NCI-H128 (cell line): ENCODE measurements at regions not wholly inside any gene's neighbourhood (a gene's known extent, or its start where the extent isn't known, plus 50 kb on each side); places are given as distances from the start of the nearest gene placed in this dataset.
"Not testable (repeated sequence)": the region's sequence is repeated elsewhere in the genome, so short reads cannot be mapped to it uniquely, and the experiment has no call there.

Experiments used
- DNase-seq: peaks from one replicate; lab custom pipeline; 2025; ENCODE audit not compliant: unreplicated experiment; lab: John Stamatoyannopoulos, UW

DNA sequence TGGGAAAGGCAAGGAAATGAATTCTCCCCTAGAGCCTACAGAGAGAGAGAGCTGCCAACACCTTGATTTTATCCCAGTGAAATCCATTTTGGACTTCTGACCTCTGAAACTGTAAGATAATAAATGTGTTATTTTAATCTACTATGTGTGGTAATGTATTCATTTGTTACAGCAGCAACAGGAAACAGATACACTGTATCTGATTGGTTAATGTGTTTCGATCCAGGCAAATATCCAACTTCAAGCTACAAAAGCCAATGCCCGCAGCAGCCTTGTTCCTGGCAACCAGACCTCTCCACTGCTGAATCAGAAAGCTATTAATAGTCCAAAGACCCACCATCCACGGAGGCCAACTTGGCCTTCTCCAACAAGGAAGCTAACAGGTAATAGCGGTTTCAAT is 318.1 kb downstream of the PTTG2 start:
- DNase-seq, result no peak

DNA sequence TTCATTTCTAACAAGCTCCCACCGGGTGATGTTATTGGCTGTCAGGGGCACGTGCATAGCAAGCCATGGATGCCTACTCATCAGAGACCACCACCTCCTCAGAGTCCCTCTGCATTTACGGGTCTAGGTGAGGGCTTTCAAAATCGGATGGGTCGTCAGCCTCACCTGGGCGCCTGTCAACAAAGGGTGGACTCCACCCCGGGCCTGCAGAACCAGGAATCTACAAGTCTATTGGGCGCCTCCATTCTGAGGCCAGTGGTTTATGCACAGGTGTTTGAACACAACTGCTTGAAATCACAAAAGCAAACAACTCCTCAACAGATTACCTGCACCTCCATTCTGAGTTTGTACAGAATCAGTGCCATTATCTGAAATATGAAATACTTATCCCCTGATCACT is 318.9 kb downstream of the PTTG2 start:
- no peak for DNase-seq

DNA sequence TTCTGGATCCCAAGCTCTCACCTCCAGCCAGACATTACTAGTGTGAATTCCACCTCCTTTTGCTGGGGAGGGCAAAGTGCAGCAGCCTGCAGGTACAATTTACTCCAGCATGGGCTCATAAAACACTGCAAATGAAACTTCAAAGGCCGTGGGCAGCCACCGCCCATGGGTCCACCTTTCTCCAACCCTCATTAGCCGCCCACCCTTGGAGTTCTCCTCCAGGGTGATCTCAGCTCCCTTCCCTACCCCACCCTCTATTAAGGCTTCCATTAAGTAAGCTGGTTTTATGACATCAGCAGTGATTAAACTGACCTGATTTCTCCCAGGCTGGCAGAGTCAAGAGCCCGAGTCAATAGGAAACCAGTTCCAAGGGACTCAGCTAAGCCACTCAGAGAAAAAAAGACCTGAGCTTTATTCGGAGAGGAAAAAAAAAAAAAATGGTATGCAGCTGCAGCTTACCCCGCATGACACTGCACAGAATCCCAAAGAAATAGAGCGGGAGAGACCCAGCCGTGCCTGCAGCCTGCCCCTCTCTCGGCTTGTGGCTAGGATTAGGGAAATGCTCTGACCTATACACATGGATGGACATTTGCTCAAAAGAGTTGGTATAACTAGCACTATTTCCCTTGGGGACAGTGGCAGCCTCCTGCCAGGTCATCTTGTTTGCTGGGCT is 319.6 kb downstream of the PTTG2 start:
- no peak for DNase-seq

DNA sequence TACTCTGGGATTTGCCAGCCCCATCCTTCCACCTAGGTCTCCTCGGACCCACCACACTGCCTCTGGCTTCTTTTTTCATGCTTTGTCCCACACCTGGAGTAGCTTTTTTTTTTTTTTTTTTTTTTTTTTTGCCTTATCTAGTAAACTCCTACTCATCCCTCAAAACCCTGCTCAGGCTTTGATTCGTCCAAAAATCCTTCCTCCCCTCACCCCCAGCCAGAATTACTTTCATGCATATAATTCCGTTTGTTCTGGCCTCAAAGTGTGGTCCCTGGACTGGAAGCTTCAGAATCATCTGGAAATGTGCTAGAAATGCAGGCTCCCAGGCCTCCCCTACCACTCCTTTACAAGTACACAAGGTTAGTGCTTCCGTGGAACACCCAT is 320.1 kb downstream of the PTTG2 start:
- DNase-seq, result no peak

DNA sequence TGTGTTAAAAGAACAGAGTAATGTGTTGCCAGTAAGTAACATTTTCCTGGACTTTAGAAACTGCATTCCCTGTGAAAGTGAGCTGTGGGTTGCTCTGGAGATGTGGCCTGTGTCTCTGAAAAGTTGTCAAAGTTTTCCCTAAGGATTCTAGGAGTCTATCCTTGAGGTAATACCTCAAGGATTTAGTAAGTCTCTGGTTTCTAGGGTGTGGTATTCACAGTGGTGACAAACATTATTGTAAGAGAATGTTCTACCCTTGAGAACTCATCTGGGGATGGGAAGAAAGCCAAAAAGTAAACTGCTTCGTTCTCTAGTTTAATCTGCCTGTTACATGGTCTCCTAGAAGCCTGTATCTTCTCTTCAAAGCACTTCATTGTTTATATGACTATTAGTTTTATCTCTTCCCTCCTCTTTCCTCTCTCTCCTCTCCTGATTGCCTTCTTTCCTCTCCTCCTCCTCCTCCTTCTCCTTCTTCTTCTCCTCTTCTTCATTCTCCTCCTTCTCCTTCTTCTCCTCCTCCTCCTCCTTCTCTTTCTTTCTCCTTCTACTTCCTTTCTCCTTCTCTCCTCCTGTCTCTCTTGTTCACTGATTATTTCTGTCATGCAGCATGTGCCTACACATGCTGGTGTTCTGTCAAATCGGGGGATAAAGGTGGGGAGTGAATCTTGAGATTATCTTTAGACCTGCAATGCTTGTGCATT is 321.3 kb downstream of the PTTG2 start:
- DNase-seq, result no peak

DNA sequence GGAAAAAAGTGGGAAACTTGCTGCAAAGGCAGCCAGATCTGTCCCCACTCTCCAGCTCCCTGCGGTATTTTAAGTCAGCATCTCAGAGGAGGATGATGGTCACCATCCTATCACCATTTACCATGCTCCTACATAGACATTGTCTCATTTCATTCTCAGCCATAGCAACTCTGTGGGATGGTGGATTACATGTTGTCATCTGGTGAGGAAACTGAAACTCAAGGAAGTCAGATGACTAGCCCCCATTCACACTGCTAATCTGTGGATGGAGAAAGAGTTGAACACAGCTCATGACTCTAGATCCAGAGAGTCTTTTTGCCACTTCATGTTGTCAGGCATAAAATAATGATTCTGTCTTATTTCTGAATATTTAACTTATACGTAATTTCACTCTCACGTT is 323.5 kb downstream of the PTTG2 start:
- no peak for DNase-seq

DNA sequence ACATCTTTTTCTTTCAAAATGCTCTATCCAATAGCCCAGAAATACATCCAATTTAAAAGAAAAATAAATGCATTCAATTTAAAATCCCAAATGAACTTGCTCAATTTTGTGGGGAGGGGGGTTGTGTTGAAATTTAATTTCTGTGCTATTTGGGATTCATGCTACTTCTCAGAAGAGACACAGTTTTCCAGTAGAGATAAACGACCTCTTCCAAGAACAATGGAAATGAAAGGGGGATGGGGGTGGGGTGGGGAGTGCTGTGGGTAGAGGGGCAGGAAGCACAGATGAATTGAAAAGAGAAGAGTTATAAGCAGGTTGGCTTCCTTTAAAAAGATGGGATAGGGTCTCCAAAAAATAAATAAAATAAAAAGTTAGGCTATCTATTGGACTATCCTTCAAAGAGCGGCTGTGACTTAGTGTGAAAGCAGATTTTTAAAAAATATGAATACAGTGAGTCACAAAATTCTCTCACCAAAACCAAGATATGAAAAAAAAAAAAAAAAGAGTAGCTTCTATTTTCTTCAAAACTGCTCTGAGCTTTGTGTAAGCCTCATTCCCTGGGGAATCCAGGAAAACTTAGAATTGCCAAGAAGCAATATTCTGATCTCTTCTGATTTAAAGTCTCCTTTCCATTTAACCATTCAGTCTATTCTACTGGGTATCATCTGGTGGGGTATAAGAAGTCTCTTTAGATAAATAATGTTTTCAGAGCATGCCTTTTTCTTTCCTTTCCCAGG is 324.3 kb downstream of the PTTG2 start:
- DNase-seq, result no peak

DNA sequence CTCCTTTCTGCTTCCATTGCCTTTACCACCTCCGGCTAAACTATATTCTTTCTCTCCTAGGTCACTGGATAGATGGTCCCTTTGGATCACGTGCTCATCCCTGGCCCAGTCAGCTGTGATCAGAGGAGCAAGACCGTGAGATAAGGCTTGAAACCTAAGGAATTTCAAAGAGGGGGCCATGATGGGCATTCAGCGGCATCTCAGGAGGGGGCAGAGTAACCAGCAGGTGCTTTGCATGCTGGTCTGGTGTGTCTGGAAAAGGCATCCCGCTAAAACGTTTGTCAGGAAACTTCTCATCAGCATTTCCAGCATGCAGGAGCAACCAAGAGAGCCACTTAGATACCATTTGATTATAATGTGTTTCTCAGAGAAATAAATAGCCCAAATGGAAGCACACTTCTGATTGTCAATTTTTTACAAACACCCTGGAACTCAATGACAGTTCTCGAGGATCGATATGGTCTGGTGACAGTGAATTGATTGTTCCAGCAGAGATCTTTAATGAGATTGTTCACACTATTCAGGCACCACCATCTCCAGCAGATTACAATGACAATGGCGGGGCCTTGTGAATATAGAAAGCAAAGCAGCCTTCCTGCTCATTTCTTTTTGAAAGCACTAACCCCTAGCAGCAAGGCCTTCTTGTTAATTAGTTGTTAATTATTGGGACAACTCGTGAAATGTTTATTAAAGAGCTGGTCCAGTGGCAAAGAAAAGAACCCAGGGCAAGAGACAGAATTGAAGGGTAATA is 327.1 kb downstream of the PTTG2 start:
- no peak for DNase-seq

DNA sequence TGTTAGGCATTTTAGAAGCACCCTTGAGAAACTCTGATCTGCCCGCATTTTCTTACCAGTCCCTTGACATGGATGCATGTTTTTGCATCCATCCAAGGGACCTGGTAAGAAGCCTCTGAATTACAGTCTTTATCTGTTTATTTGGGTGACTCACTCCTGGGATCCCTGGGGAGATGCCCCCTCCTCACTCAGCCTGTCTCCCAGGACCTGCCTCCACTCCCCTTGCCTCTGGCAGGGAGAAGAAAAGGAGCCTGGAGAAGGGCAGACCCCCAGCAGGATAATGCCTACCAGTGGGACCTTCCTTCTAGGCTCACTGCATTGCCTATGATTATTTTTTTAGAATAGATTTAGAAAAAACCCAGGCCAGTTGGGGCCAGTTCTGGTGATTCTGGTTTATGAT is 329.4 kb downstream of the PTTG2 start:
- no peak for DNase-seq

DNA sequence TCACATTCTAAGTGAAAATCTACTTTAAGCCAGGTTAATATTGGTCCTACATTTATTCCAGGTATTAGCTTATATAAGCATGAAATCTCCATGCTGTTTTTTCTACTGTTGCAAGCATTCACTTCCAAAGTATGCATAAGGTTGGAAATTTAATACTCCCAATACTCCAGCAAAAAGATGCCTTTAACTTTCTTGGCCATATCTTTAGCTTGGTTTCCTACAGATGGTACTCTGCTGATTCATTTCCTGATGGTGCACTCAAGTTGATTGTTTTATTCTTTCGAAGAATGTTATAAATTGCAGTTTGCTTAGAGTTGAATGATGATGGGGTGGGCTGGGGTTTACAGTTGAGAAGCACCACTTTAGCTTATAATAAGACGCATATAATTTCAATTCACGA is 330.2 kb downstream of the PTTG2 start:
- no peak for DNase-seq

DNA sequence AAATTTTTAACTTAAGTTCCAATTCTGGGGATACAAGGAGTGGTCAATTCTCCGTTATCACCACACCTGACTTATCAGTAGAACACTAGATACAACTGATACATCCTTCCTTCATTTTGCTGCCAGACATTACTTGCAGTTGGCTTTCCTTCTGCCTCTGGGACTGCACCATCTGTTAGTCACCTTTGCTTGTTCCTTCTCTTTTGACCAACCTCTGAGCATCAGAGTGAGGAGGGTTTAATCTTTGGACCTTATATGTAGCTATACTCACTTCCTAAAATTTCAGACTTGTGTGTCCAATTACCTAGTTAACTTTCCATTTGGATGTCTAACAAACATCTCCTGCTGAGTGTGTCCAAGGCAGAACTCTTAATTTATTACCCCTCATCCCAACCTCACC is 330.7 kb downstream of the PTTG2 start:
- DNase-seq, result no peak

DNA sequence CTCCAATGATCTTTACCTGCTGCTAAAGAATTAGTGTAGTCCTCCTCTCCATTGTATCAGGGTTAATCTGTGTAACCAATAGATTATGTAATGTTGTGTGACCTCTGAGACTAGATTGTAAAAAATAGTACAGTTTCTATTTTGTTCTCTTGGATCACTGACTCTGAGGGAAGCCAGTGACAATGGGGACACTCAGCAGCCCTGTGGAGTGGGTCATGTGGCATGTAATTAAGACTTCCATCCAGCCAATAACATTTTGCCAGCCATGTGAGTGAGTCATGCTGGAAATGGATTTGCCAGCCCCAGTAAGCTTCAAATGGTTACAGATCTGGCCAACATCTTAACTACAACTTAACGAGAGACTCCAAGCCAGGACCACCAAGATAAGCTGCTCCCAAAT is 332.3 kb downstream of the PTTG2 start:
- DNase-seq, result no peak

DNA sequence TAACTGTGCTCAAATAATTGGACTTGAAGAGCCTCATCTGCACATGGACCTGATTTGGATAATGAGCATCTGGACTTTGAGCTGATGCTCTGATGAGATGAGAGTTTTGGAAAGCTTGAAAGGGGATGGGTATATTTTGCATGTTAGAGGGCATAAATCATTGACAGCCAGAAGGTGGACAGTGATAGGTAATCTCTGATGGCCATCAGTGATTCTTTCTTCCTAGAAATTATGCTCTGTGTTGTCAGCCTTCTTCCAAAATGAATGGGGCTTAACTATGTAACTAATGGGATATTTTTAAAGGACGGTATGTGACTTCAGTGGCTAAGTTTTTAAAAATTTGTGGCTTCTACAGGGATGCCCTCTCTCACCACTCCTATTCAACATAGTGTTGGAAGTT is 334.0 kb downstream of the PTTG2 start:
- DNase-seq, result no peak

DNA sequence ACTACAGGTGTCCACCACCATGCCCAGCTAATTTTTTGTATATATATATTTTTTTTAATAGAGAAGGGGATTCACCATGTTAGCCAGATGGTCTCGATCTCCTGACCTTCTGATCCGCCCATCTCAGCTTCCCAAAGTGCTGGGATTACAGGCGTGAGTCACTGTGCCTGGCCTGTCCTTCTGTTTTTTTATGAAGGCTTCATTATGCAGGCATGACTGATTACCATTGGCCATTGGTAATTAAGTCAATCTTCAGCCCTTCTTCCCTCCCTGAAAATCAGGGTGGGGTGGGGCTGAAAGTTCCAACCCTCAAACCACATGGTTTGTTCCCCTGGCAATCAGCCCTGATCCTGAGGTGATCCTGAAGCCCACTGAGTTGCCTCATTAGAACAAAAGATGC is 336.9 kb downstream of the PTTG2 start:
- DNase-seq, result no peak

DNA sequence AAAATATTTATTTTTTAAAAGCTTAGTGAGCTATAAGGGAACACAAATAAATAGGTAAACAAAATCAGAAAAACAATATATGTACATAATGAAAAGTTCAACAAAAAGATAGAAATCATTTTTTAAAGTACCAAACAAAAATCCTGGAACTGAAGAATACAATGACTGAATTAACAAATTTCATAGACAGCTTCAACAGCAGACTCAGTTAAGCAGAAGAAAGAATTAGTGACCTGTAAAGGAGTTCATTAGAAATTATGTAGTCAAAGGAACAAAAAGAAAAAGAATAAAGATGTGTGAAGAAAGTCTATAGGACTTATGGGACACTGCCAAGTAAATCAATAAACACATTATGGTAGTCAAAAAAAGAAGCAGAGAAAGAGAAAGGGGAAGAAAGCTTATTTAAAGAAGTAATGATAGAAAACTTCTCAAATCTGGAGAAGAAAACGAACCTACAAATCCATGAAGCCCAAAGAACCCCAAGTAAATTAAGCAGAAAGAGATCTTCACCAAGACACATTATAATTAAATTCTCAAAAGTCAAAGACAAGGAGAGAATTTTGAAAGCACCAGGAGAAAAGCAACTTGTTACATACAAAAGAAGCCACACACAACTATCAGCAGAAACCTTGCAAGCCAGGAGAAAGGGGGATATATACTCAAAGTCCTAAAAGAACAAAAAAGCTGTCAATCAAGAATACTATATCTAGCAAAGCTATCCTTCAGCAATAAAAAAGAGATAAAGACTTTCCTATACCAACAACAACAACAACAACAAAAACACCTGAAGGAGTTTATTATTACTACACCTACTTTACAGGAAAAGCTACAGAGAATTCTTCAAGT is 338.9 kb downstream of the PTTG2 start:
- DNase-seq, result no peak

DNA sequence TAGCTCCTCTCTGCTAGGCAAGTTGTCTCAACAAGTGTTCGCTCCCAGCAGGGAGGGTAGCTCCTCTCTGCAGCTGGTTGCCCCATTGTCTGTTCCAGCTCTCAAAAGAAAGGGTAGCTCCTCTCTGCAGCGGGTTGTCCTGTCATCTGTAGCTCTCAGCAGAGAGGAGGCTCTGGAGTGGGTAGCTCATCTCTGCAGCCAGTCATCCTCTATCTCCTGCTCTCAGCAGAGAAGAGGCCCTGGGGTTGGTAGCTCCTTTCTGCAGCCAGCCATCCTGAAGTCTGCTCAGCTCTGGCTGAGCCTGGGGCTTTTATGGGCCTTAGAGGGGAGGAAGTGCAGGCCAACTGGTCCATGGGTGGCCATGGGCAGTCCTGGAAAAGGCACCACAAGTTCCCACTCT is 342.7 kb downstream of the PTTG2 start:
- no peak for DNase-seq

DNA sequence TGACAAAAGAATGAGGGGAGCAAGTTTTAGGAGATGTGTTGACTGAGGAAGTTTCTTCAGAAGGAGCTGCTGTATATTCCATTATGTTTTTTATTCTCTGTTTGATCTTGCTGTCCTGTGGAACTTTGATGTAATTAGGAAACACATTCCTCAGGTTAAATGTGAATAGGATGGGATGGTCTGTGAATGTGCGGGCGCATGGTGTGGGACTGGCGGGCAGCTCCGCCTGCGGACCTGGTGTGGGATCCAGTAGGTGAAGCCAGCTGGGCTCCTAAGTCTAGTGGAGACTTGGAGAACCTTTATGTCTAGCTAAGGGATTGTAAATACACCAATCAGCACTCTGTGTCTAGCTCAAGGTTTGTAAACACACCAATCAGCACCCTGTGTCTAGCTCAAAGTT is 344.3 kb downstream of the PTTG2 start:
- DNase-seq, result not testable (repeated sequence)

DNA sequence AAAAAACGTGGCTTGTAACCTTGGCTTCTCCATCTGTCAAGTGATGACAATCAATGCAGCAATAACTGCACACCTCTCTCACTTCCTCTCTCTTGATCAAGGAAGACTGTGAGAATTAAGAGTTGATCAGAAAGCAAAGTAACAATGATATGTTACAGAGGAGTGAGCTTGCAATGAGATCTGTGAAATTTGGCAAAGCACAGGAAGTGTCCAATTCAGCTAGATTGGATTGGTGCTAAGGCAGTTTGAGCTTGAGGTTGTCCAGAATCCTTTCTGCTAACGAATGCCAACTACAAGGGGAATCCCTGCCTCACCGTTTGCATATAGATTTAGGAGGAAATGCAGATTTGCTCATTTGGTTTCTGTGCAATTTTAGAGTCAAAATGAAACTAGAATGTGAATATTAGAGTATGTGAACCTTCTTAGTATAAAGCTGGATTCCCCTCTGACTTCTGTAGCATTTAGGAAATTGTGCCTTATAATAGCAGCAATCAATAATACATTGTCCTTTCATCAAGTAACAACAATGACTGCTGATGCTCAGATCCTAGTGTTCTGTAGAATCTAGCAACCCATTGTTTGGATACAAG is 346.4 kb downstream of the PTTG2 start:
- no peak for DNase-seq

DNA sequence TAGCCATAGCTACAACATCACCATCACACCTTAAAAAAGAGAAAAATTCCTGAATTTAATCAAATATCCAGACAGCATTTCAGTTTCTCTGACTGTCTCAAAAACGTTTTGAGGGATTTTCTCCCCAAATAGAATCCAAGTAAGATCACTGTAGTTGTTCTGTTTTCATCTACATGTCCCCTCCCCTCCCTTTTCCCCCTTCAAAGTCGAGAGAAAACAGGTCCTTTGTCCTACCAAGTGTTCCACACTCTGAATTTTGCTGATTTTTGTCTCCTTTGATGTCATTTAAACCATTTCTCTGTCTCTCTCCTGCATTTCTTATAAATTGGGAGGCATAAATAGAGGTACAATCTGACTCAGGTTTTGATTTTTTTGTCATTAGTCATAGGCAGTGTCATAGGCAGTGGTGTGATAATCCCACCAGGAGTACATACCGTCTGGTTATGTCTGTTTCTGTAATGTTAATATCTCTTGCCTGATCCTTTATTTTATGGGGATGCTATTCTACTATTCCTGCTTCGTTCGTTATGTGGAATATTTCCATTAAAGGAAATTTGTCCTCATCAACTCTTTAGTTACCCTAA is 348.6 kb downstream of the PTTG2 start:
- no peak for DNase-seq

DNA sequence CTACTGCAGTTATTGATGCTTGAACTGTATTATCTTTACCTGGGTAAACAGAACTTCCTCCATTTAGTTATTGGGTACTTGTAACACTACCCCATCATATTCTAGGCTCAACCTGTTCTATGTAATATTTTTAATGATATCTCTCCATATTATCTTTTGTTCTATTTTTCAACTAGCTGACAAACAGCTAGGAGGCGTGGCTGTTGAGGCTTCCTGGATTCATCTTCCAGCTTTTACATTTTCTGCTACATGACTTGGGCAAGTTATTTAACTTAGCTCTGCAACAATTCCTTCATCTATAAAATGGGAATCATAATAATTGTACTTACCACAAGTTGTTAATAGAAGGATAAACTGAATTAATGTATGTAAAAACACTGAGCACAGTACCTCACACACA is 349.3 kb downstream of the PTTG2 start:
- no peak for DNase-seq
